GM12873 (cell line): ENCODE measurements at regions not wholly inside any gene's neighbourhood (a gene's known extent, or its start where the extent isn't known, plus 50 kb on each side); places are given as distances from the start of the nearest gene placed in this dataset.

ENCODE experiments used
- TF ChIP-seq, protein P1 (sequence below): IDR thresholded peaks from 2 replicates; pipeline ENCODE4 v1.5.1; 2012; ENCODE audit warnings: low read depth, mild to moderate bottlenecking, moderate library complexity, low read length, control low read depth; ENCODE audit not compliant: insufficient read depth; ENCODE audit errors: missing control alignments

- TF ChIP-seq, protein P1, sequence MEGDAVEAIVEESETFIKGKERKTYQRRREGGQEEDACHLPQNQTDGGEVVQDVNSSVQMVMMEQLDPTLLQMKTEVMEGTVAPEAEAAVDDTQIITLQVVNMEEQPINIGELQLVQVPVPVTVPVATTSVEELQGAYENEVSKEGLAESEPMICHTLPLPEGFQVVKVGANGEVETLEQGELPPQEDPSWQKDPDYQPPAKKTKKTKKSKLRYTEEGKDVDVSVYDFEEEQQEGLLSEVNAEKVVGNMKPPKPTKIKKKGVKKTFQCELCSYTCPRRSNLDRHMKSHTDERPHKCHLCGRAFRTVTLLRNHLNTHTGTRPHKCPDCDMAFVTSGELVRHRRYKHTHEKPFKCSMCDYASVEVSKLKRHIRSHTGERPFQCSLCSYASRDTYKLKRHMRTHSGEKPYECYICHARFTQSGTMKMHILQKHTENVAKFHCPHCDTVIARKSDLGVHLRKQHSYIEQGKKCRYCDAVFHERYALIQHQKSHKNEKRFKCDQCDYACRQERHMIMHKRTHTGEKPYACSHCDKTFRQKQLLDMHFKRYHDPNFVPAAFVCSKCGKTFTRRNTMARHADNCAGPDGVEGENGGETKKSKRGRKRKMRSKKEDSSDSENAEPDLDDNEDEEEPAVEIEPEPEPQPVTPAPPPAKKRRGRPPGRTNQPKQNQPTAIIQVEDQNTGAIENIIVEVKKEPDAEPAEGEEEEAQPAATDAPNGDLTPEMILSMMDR: peak; percentile 74
These were observed 1139.4 kb upstream of the GYPC start for GRCh38 chr2:125516496-125517109.

DNA sequence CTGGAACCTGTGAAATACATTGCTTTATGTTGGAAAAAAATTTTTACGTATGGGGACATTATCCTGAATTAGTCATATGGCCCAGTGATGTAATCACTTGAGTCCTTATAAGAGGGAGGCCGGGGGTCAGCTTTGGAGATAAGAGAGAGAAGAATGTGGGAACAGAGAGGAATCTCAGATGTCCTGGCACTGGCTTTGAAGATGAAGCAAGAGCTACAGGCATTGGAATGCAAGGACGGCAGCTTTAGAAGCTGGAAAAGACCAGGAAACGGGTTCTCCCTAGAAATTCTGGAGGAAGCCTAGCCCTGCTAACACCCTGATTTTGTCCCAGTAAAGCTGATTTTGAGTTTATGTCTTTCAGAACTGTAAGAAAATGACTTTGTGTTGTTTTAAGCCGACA lies 1129.9 kb upstream of the GYPC start:
- TF ChIP-seq, protein P1: no peak

- TF ChIP-seq, protein P1: no peak
These were observed 1120.9 kb upstream of the GYPC start for GRCh38 chr2:125535089-125535488.

DNA sequence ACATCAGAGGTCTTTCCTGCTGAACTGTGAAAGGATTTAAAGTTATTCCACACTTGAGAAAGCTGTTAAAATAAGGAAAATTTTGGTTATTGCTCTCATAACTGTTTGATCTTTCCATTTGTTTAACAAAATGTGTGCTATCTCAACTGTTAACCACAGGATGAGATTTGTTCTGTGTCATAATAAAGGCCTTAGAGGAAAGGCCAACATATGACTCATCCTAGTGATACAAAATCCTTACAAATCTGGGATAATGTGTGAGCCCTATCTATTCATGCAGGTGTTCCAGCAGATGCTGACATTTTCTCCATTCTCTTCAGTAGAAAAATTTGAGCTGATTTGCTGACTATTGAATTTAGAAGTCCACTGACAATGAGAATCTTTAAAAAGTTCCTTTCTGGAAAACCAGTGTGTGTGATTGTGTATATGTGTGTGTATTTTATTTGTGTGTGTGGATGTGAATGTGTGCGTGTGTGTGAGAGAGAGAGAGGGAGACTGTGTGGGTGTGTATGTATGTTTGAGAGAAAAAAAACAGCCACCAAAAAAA lies 1111.9 kb upstream of the GYPC start:
- TF ChIP-seq, protein P1: no peak

GRCh38 chr2:125553768-125554167 lies 1102.2 kb upstream of the GYPC start:
- TF ChIP-seq, protein P1: no peak

DNA sequence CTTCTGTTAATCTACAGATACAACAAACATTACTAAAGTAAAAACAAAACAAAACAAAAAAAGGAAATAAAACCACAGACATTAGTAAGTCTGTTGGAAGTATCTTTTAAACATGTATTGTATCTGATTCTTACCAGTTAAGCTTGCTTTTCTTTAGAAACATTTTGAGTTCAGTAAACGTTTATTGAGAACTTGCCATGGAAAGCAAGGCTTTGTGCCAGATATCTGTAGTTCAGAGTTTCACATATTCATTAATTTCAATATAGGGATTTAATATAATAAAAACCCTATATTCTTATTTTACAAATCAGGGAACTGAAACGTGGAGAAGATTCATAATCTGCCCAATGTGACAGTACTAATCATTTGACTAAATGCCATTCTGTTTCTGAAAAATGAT lies 1101.0 kb upstream of the GYPC start:
- TF ChIP-seq, protein P1: no peak

DNA sequence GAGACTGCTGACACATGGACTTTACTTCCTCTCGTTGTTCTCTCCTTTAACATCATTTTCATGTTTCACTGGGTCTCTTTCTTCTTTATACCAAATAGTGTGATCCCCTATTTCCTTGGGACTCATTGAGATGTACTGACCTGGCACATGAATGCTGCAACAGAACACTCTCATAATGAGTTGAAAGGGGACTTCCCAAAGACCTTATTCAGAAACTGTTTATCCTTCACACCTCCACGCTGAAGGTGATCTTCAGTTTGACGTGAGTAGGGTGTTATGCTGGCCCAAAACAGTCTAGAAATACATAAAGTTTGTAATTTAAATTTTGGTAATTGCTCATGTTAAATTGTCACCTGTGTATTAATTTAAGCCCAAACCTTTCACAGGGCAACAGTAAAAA lies 1096.8 kb upstream of the GYPC start:
- TF ChIP-seq, protein P1: no peak

GRCh38 chr2:125560855-125561254 lies 1095.1 kb upstream of the GYPC start:
- TF ChIP-seq, protein P1: no peak
